ENCODE measurements at regions not wholly inside any gene's neighbourhood (a gene's known extent, or its start where the extent isn't known, plus 50 kb on each side); places are given as distances from the start of the nearest gene placed in this dataset.

GRCh38 chr4:53921856-53922255 lies 142.5 kb downstream of the CHIC2 start:
- no peak for DNase-seq (ENCODE audit: low read depth in 4 of 4, low spot score in 3 of 4)

- DNase-seq (ENCODE audit: low read depth in 4 of 4, low spot score in 3 of 4): no peak
Measured at GRCh38 chr4:53920883-53921282, 143.5 kb downstream of the CHIC2 start.

GRCh38 chr4:53920116-53920515 lies 144.3 kb downstream of the CHIC2 start:
- no peak for DNase-seq (ENCODE audit: low read depth in 4 of 4, low spot score in 3 of 4)

- DNase-seq (ENCODE audit: low read depth in 4 of 4, low spot score in 3 of 4): no peak
Measured at GRCh38 chr4:53919535-53919934, 144.9 kb downstream of the CHIC2 start.

- DNase-seq (ENCODE audit: low read depth in 4 of 4, low spot score in 3 of 4): no peak
Measured at GRCh38 chr4:53917729-53918128, 146.7 kb downstream of the CHIC2 start.

GRCh38 chr4:53916431-53916889 lies 147.9 kb downstream of the CHIC2 start:
- no peak for DNase-seq (ENCODE audit: low read depth in 4 of 4, low spot score in 3 of 4)

- no peak for DNase-seq (ENCODE audit: low read depth in 4 of 4, low spot score in 3 of 4)
Measured at GRCh38 chr4:53914313-53915016, 149.9 kb downstream of the CHIC2 start.

GRCh38 chr4:53913771-53914170 lies 150.6 kb downstream of the CHIC2 start:
- DNase-seq (ENCODE audit: low read depth in 4 of 4, low spot score in 3 of 4): no peak

- DNase-seq (ENCODE audit: low read depth in 4 of 4, low spot score in 3 of 4): no peak
Measured at GRCh38 chr4:53912766-53913497, 151.5 kb downstream of the CHIC2 start.

- peak in 1 of 4 donors; percentile 65 for DNase-seq (ENCODE audit: low read depth in 4 of 4, low spot score in 3 of 4)
Measured at GRCh38 chr4:53908661-53909078, 155.7 kb downstream of the CHIC2 start.

GRCh38 chr4:53907772-53908171 lies 156.6 kb downstream of the CHIC2 start:
- no peak for DNase-seq (ENCODE audit: low read depth in 4 of 4, low spot score in 3 of 4)

- DNase-seq (ENCODE audit: low read depth in 4 of 4, low spot score in 3 of 4): no peak
Measured at GRCh38 chr4:53906606-53907190, 157.7 kb downstream of the CHIC2 start.

GRCh38 chr4:53905941-53906377 lies 158.4 kb downstream of the CHIC2 start:
- DNase-seq (ENCODE audit: low read depth in 4 of 4, low spot score in 3 of 4): no peak

GRCh38 chr4:53905276-53905940 lies 159.0 kb downstream of the CHIC2 start:
- DNase-seq (ENCODE audit: low read depth in 4 of 4, low spot score in 3 of 4): no peak

- no peak for DNase-seq (ENCODE audit: low read depth in 4 of 4, low spot score in 3 of 4)
Measured at GRCh38 chr4:53902786-53903185, 161.6 kb downstream of the CHIC2 start.

- DNase-seq (ENCODE audit: low read depth in 4 of 4, low spot score in 3 of 4): no peak
Measured at GRCh38 chr4:53900271-53900649, 164.1 kb downstream of the CHIC2 start.

- DNase-seq (ENCODE audit: low read depth in 4 of 4, low spot score in 3 of 4): no peak
Measured at GRCh38 chr4:53899586-53900270, 164.7 kb downstream of the CHIC2 start.

GRCh38 chr4:53895137-53895536 lies 169.3 kb downstream of the CHIC2 start:
- DNase-seq (ENCODE audit: low read depth in 4 of 4, low spot score in 3 of 4): no peak

GRCh38 chr4:53890461-53890860 lies 173.9 kb downstream of the CHIC2 start:
- no peak for DNase-seq (ENCODE audit: low read depth in 4 of 4, low spot score in 3 of 4)

GRCh38 chr4:53889326-53890055 lies 174.9 kb downstream of the CHIC2 start:
- no peak for DNase-seq (ENCODE audit: low read depth in 4 of 4, low spot score in 3 of 4)
